Retina (tissue), 1 donor: ENCODE measurements at regions not wholly inside any gene's neighbourhood (a gene's known extent, or its start where the extent isn't known, plus 50 kb on each side); places are given as distances from the start of the nearest gene placed in this dataset.

Experiments
- DNase-seq: peaks from one replicate; pipeline ENCODE4 v3.0.0-alpha.2; 2016

- DNase-seq, result no peak
Measured at GRCh38 chr3:135310317-135310716, 515.3 kb downstream of the EPHB1 start.

- DNase-seq, result no peak
Measured at GRCh38 chr3:135311699-135312098, 516.6 kb downstream of the EPHB1 start.

- DNase-seq, result no peak
Measured at GRCh38 chr3:135314237-135314636, 519.2 kb downstream of the EPHB1 start.

GRCh38 chr3:135324301-135324700 is 529.2 kb downstream of the EPHB1 start:
- no peak for DNase-seq

- DNase-seq, result no peak
Measured at GRCh38 chr3:135325096-135325495, 530.0 kb downstream of the EPHB1 start.

GRCh38 chr3:135325726-135326235 is 530.7 kb downstream of the EPHB1 start:
- DNase-seq, result no peak

- no peak for DNase-seq
Measured at GRCh38 chr3:135326851-135327250, 531.8 kb downstream of the EPHB1 start.

GRCh38 chr3:135328036-135328435 is 533.0 kb downstream of the EPHB1 start:
- DNase-seq, result no peak

- DNase-seq, result no peak
Measured at GRCh38 chr3:135329479-135329878, 534.4 kb downstream of the EPHB1 start.

GRCh38 chr3:135337192-135337591 is 542.1 kb downstream of the EPHB1 start:
- DNase-seq, result no peak

- no peak for DNase-seq
Measured at GRCh38 chr3:135348690-135349089, 553.6 kb downstream of the EPHB1 start.

GRCh38 chr3:135349254-135349948 is 554.3 kb downstream of the EPHB1 start:
- no peak for DNase-seq

- no peak for DNase-seq
Measured at GRCh38 chr3:135352213-135352612, 557.2 kb downstream of the EPHB1 start.

GRCh38 chr3:135362889-135363288 is 567.8 kb downstream of the EPHB1 start:
- no peak for DNase-seq

- DNase-seq, result no peak
Measured at GRCh38 chr3:135364676-135365075, 569.6 kb downstream of the EPHB1 start.

GRCh38 chr3:135366816-135367215 is 571.8 kb downstream of the EPHB1 start:
- no peak for DNase-seq

- DNase-seq, result no peak
Measured at GRCh38 chr3:135368316-135368715, 573.3 kb downstream of the EPHB1 start.

- DNase-seq, result no peak
Measured at GRCh38 chr3:135368781-135369180, 573.7 kb downstream of the EPHB1 start.

- no peak for DNase-seq
Measured at GRCh38 chr3:135374571-135374970, 579.5 kb downstream of the EPHB1 start.

GRCh38 chr3:135382188-135382587 is 583.3 kb upstream of the PPP2R3A start:
- DNase-seq, result no peak

GRCh38 chr3:135382621-135383020 is 582.9 kb upstream of the PPP2R3A start:
- no peak for DNase-seq

- DNase-seq, result no peak
Measured at GRCh38 chr3:135383301-135383700, 582.2 kb upstream of the PPP2R3A start.

GRCh38 chr3:135392151-135392550 is 573.4 kb upstream of the PPP2R3A start:
- DNase-seq, result no peak

GRCh38 chr3:135393159-135393558 is 572.4 kb upstream of the PPP2R3A start:
- DNase-seq, result no peak

GRCh38 chr3:135393898-135394525 is 571.5 kb upstream of the PPP2R3A start:
- DNase-seq, result no peak
